Gastrocnemius medialis (tissue), 4 donors: ENCODE measurements at regions not wholly inside any gene's neighbourhood (a gene's known extent, or its start where the extent isn't known, plus 50 kb on each side); places are given as distances from the start of the nearest gene placed in this dataset.

Experiments
- POLR2A ChIP-seq, 2 donors: fragments of 450-650 bp; IDR thresholded peaks; one replicate each; pipeline ENCODE4 v1.6.1; 2017; ENCODE audit warnings: antibody characterized with exemption in 2 of 2, mild to moderate bottlenecking in 2 of 2, moderate library complexity in 2 of 2
- TF ChIP-seq, protein P1 (sequence below), 5 experiments: fragments of 450-650 bp in 3 of 5; fragments of 200-600 bp in 2 of 5; sonication (generic) in 2 of 5; IDR thresholded peaks in 4 of 5; conservative IDR thresholded peaks in 1 of 5; 1 replicate in 4 of 5; 2 replicates in 1 of 5; pipeline ENCODE4 v1.5.1; 2016 to 2019; ENCODE audit warnings: antibody characterized with exemption in 5 of 5, mild to moderate bottlenecking in 3 of 5, moderate library complexity in 3 of 5

DNA sequence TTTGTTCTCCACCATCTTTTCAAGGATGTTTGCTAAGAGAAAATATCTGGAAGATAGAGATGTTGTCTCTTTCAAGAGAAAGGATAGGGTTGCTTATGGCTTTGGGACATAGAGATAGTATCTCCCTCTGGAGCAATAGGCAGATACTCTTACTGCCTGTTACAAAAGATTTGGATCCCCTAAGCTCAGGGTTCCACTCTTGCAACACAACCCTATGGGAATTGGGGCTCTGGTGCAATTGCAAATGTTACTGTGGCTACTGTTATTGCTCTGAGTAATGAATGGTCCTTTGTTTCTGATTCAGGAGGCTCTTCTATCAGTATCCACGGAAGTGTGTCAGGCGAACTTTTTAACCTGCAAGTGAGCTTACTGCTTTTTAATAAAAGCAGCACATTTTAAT is 88.8 kb downstream of the GPR85 start:
- TF ChIP-seq, protein P1, sequence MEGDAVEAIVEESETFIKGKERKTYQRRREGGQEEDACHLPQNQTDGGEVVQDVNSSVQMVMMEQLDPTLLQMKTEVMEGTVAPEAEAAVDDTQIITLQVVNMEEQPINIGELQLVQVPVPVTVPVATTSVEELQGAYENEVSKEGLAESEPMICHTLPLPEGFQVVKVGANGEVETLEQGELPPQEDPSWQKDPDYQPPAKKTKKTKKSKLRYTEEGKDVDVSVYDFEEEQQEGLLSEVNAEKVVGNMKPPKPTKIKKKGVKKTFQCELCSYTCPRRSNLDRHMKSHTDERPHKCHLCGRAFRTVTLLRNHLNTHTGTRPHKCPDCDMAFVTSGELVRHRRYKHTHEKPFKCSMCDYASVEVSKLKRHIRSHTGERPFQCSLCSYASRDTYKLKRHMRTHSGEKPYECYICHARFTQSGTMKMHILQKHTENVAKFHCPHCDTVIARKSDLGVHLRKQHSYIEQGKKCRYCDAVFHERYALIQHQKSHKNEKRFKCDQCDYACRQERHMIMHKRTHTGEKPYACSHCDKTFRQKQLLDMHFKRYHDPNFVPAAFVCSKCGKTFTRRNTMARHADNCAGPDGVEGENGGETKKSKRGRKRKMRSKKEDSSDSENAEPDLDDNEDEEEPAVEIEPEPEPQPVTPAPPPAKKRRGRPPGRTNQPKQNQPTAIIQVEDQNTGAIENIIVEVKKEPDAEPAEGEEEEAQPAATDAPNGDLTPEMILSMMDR (IDR thresholded peaks at IDR 0.05 in 4 of 5, conservative IDR thresholded peaks at IDR 0.05 in 1 of 5) = no peak
- TF ChIP-seq POLR2A (IDR thresholded peaks at IDR 0.05) = no peak
